ENCODE measurements at regions not wholly inside any gene's neighbourhood (a gene's known extent, or its start where the extent isn't known, plus 50 kb on each side); places are given as distances from the start of the nearest gene placed in this dataset.

DNA sequence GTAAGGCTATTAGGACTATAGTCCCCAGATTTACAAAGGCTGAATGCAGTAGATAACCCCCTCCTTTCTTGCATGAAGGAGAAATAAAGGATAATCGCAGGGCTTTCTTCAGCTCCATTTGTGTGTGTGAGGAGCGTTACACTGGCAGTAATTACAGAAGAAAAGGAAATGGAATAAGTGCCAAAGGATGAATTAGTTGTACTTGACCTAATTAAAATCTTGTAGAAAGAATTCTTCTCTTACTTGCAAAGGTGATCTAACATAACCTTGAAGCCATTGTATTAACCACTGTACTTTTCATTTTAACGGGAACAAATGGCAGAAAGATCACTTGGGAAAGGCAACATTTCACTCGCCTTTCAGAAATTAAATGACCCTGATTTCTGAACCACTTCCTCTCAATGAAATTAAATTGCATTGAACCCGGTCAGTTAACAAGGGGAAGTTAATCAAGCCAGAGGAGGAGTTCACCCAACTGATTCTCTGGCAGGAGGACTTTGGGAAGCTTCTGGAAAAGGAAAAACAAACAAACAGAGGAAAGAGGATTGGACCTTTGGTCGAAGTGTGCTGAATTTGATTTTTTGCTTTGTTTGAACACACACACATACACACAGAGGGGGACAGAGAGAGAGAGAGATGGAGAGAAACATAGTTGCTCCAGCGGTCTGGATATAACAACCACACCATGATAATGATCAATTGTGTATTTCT lies 90.6 kb downstream of the GP2 start:
- no peak for TF ChIP-seq POLR2A (IDR thresholded peaks at IDR 0.05)
- TF ChIP-seq, protein P1, sequence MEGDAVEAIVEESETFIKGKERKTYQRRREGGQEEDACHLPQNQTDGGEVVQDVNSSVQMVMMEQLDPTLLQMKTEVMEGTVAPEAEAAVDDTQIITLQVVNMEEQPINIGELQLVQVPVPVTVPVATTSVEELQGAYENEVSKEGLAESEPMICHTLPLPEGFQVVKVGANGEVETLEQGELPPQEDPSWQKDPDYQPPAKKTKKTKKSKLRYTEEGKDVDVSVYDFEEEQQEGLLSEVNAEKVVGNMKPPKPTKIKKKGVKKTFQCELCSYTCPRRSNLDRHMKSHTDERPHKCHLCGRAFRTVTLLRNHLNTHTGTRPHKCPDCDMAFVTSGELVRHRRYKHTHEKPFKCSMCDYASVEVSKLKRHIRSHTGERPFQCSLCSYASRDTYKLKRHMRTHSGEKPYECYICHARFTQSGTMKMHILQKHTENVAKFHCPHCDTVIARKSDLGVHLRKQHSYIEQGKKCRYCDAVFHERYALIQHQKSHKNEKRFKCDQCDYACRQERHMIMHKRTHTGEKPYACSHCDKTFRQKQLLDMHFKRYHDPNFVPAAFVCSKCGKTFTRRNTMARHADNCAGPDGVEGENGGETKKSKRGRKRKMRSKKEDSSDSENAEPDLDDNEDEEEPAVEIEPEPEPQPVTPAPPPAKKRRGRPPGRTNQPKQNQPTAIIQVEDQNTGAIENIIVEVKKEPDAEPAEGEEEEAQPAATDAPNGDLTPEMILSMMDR (IDR thresholded peaks at IDR 0.05), result no peak

All from upper lobe of left lung (tissue), 4 donors.